ENCODE measurements at regions not wholly inside any gene's neighbourhood (a gene's known extent, or its start where the extent isn't known, plus 50 kb on each side); places are given as distances from the start of the nearest gene placed in this dataset.

DNA sequence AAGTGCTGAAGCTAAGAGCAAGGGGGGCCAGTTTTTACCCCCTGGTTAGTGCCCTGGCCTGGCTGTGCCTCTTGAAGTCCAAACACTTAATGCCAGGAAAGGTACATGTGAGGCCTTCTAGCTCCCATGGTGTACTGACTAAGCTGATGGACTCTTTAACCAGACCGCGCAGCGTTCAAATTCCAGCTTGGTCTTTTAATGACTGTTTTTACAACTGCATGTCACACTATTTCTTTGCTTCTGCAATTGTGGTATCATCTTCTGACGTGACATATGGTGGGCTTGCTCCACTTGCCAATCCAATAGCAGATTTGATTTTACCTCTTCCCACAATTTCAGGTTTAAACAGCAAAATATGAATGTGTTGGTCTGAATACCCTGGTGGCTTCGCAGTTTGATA lies 197.3 kb downstream of the HUNK start:
- intact Hi-C loops (cut with DNase I; ENCODE audit: low total_unique reads): no loop called here
- WGBS, 5 donors: 72 to 93% (median 77%) methylated on average over 5 of the region's 5 CpGs

GRCh38 chr21:32065654-32066053 lies 192.8 kb downstream of the HUNK start:
- no peak for TF ChIP-seq CTCF (IDR thresholded peaks at IDR 0.05 in 8 of 11, conservative IDR thresholded peaks at IDR 0.05 in 3 of 11)
- no peak for TF ChIP-seq POLR2A (IDR thresholded peaks at IDR 0.05)
- no peak for TF ChIP-seq POLR2AphosphoS5 (IDR thresholded peaks at IDR 0.05)
- intact Hi-C loops (cut with DNase I; ENCODE audit: low total_unique reads): no loop called here

More for the DNA sequence above, 197.3 kb downstream of the HUNK start:
- Histone ChIP-seq H3K9me3 (no peaks in the 10 kb centered on the region), H3K27me3 (replicated peaks in 1 of 7) (peaks cover 0 to 4% (median 0%) of the 10 kb centered on the region in 7 donors), H3K36me3 (no peaks in the 10 kb centered on the region), H3K4me1 (no peaks in the 10 kb centered on the region), H3K4me3 (no peak overlapping the region), H3K27ac (no peak overlapping the region)
- DNase-seq: no peak
- TF ChIP-seq CTCF (IDR thresholded peaks at IDR 0.05 in 8 of 11, conservative IDR thresholded peaks at IDR 0.05 in 3 of 11) (no peak), POLR2A (IDR thresholded peaks at IDR 0.05) (no peak), POLR2AphosphoS5 (IDR thresholded peaks at IDR 0.05) (no peak)

GRCh38 chr21:32064281-32064910 lies 191.6 kb downstream of the HUNK start:
- H3K4me1 ChIP-seq: no peaks in the 10 kb centered on the region
- 77 to 85% (median 80%) methylated on average over 6 of the region's 6 CpGs for whole genome bisulfite sequencing, 5 donors
- peaks cover 0 to 9% (median 0%) of the 10 kb centered on the region in 7 donors for H3K27me3 ChIP-seq (replicated peaks in 1 of 7)
- H3K9me3 ChIP-seq: no peaks in the 10 kb centered on the region
- TF ChIP-seq CTCF (IDR thresholded peaks at IDR 0.05 in 8 of 11, conservative IDR thresholded peaks at IDR 0.05 in 3 of 11) (no peak), POLR2AphosphoS5 (IDR thresholded peaks at IDR 0.05) (no peak), POLR2A (IDR thresholded peaks at IDR 0.05) (no peak)
- H3K27ac ChIP-seq: no peak overlapping the region
- H3K4me3 ChIP-seq: no peak overlapping the region
- intact Hi-C loops (cut with DNase I; ENCODE audit: low total_unique reads): no loop called here
- no peaks in the 10 kb centered on the region for H3K36me3 ChIP-seq
- DNase-seq: no peak

More at GRCh38 chr21:32065654-32066053, 192.8 kb downstream of the HUNK start:
- Histone ChIP-seq H3K4me3 (no peak overlapping the region), H3K27ac (no peak overlapping the region), H3K4me1 (no peaks in the 10 kb centered on the region), H3K36me3 (no peaks in the 10 kb centered on the region), H3K9me3 (no peaks in the 10 kb centered on the region), H3K27me3 (replicated peaks in 1 of 7) (peaks cover 0 to 9% (median 0%) of the 10 kb centered on the region in 7 donors)
- 92 to 95% (median 94%) methylated on average over 10 of the region's 10 CpGs for WGBS, 5 donors
- no peak for DNase-seq

- Histone ChIP-seq H3K36me3 (no peaks in the 10 kb centered on the region), H3K4me1 (no peaks in the 10 kb centered on the region), H3K4me3 (no peak overlapping the region), H3K27me3 (replicated peaks in 1 of 7) (peaks cover 0 to 9% (median 0%) of the 10 kb centered on the region in 7 donors), H3K27ac (no peak overlapping the region), H3K9me3 (no peaks in the 10 kb centered on the region)
- intact Hi-C loops (cut with DNase I; ENCODE audit: low total_unique reads): no loop called here
- 73 to 83% (median 82%) methylated on average over 6 of the region's 6 CpGs for WGBS, 5 donors
- no peak for TF ChIP-seq POLR2AphosphoS5 (IDR thresholded peaks at IDR 0.05)
- no peak for TF ChIP-seq POLR2A (IDR thresholded peaks at IDR 0.05)
- no peak for TF ChIP-seq CTCF (IDR thresholded peaks at IDR 0.05 in 8 of 11, conservative IDR thresholded peaks at IDR 0.05 in 3 of 11)
- no peak for DNase-seq
These were observed 189.9 kb downstream of the HUNK start for GRCh38 chr21:32062591-32063227.

All from spleen (tissue), 11 donors.